ENCODE measurements at regions not wholly inside any gene's neighbourhood (a gene's known extent, or its start where the extent isn't known, plus 50 kb on each side); places are given as distances from the start of the nearest gene placed in this dataset.

GRCh38 chr4:160034501-160034900 is 931.6 kb downstream of the RAPGEF2 start (continued):
- TF ChIP-seq BCLAF1 (IDR thresholded peaks at IDR 0.05) (no peak), HIC2 (CRISPR knock-in tag; IDR thresholded peaks at IDR 0.05; ENCODE audit: low read depth) (no peak), ZFP41 (CRISPR knock-in tag; IDR thresholded peaks at IDR 0.05; ENCODE audit: borderline replicate concordance) (no peak), ZNF678 (CRISPR knock-in tag; IDR thresholded peaks at IDR 0.05) (no peak), ZNF232 (CRISPR knock-in tag; IDR thresholded peaks at IDR 0.05; ENCODE audit: borderline replicate concordance) (no peak), RBM22 (optimal IDR thresholded peaks at IDR 0.05; ENCODE audit: low read length) (no peak)

GRCh38 chr4:160038615-160039014 is 935.7 kb downstream of the RAPGEF2 start:
- no peak for FAIRE-seq
- Histone ChIP-seq H3K4me3 (replicated peaks in 1 of 3; ENCODE audit: insufficient read depth in 1 of 3, low read depth in 2 of 3, low read length in 3 of 3) (no peak overlapping the region), H3K79me2 (ENCODE audit: insufficient read depth, low read length) (no peaks in the 10 kb centered on the region), H2AFZ (ENCODE audit: low read length) (no peak overlapping the region), H4K20me1 (ENCODE audit: insufficient read depth, low read length) (no peaks in the 10 kb centered on the region), H3K9ac (ENCODE audit: insufficient read depth, low read depth, low read length) (no peak overlapping the region), H3K4me2 (ENCODE audit: low read depth, low read length) (no peak overlapping the region), H3K36me3 (replicated peaks in 1 of 2; ENCODE audit: control insufficient read depth in 1 of 2, insufficient read depth in 2 of 2, low read length in 2 of 2) (no peaks in the 10 kb centered on the region), H3K27me3 (ENCODE audit: control insufficient read depth in 1 of 2, insufficient read depth in 2 of 2, low read length in 2 of 2) (no peaks in the 10 kb centered on the region; a peak in 1 of 5 replicates), H3K9me3 (ENCODE audit: low read length) (peaks cover 38% of the 10 kb centered on the region), H3K27ac (ENCODE audit: extremely low read length, insufficient read depth, low read length) (no peak overlapping the region), H3K4me1 (ENCODE audit: insufficient read depth, low read length) (no peaks in the 10 kb centered on the region)
- intact Hi-C loops (cut with micrococcal nuclease; ENCODE audit: unreplicated experiment) (no loop called here), in situ Hi-C loops (cut with HindIII; ENCODE audit: extremely low pct_ligation_motif_present, low pct_unique_long_range_greater_than_20kb) (no loop called here)
- no TSS peak for BruUV-seq (replicated peaks)
- 0% methylated on average over 2 of the region's 2 CpGs for WGBS (ENCODE audit: low lambda C conversion rate)
- POLR2A ChIA-PET, result no interaction called here
- DNase-seq (ENCODE audit: low spot score), result no peak
- CTCF ChIA-PET (ENCODE audit: low intra/inter-chr PET ratio, low total read pairs), result no interaction called here
- no peak for ATAC-seq
- TF ChIP-seq ETV5 (CRISPR knock-in tag; IDR thresholded peaks at IDR 0.05; ENCODE audit: borderline replicate concordance) (no peak), KDM3A (CRISPR knock-in tag; IDR thresholded peaks at IDR 0.05; ENCODE audit: low read depth) (no peak), ZMYM4 (CRISPR knock-in tag; IDR thresholded peaks at IDR 0.05) (no peak), ZNF605 (CRISPR knock-in tag; IDR thresholded peaks at IDR 0.05) (no peak), HNF1B (CRISPR knock-in tag; IDR thresholded peaks at IDR 0.05) (no peak), FOSL2 (CRISPR knock-in tag; IDR thresholded peaks at IDR 0.05) (no peak), NR2C2 (CRISPR knock-in tag; IDR thresholded peaks at IDR 0.05; ENCODE audit: borderline replicate concordance) (no peak), ZNF549 (CRISPR knock-in tag; IDR thresholded peaks at IDR 0.05) (no peak), ZGPAT (CRISPR knock-in tag; IDR thresholded peaks at IDR 0.05) (no peak), FOXK2 (IDR thresholded peaks at IDR 0.05) (no peak), DPF2 (CRISPR knock-in tag; IDR thresholded peaks at IDR 0.05; ENCODE audit: borderline replicate concordance, low read depth) (no peak)
